ENCODE measurements at regions not wholly inside any gene's neighbourhood (a gene's known extent, or its start where the extent isn't known, plus 50 kb on each side); places are given as distances from the start of the nearest gene placed in this dataset.

DNA sequence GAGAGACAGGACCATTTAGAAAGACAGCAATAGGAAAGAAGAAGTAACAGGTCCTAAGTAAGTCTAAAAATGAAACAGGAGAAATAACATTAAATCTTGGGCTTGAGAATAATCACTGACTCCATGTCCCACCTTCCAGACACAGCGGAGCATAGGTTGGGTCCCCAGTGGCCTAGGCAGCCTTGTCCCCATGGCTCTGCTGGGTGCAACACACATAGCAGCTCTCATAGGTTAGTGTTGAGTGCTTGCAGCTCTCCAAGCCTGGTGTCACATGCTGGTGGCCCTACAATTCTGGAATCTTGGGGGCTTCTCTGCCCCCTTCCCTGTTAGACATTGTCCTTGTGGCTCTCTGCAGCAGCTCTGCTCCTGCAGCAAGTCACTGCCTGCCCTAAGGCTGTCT is 952.8 kb upstream of the ADGRL2 start:
- ChIA-PET POLR2A (ENCODE audit: partially characterized antibody) (no interaction called here), CTCF (ENCODE audit: partially characterized antibody) (no interaction called here)
- no peak overlapping the region for H2AFZ ChIP-seq (ENCODE audit: low read length)
- no peaks in the 10 kb centered on the region for H4K20me1 ChIP-seq (replicated peaks in 1 of 2; ENCODE audit: control insufficient read depth in 1 of 2, insufficient read depth in 2 of 2, low read length in 2 of 2)
- no peak overlapping the region for H2BK12ac ChIP-seq (ENCODE audit: low read depth, low read length)
- no peak overlapping the region for H3K4me2 ChIP-seq (ENCODE audit: insufficient read depth in 1 of 2, low read depth in 2 of 2, low read length in 2 of 2)
- no peak for FAIRE-seq
- H3K4ac ChIP-seq (replicated peaks; ENCODE audit: insufficient read length, low read depth, low read length): no peak overlapping the region
- no peak overlapping the region for H3K9ac ChIP-seq (replicated peaks in 1 of 4; ENCODE audit: extremely low read depth in 1 of 4, low read depth in 3 of 4, low read length in 3 of 4)
- no peaks in the 10 kb centered on the region for H3K27me3 ChIP-seq (replicated peaks in 1 of 4; ENCODE audit: control insufficient read depth in 3 of 4, extremely low read depth in 1 of 4, insufficient read depth in 3 of 4, low read length in 3 of 4)
- H3K9me3 ChIP-seq (ENCODE audit: insufficient read depth in 2 of 2, low read depth in 1 of 2, low read length in 1 of 2): no peaks in the 10 kb centered on the region
- no peak overlapping the region for H3K14ac ChIP-seq (ENCODE audit: insufficient read length)
- no peak for DNase-seq (ENCODE audit: low read depth in 1 of 2, low spot score in 2 of 2)
- no peak overlapping the region for H2BK5ac ChIP-seq (ENCODE audit: low read depth, low read length)
- no peaks in the 10 kb centered on the region for H3K79me1 ChIP-seq (ENCODE audit: low read depth, low read length)
- peak overlapping the region; percentile 13 for H4K91ac ChIP-seq (replicated peaks; ENCODE audit: insufficient read length, low read length)
- no peak overlapping the region for H3K56ac ChIP-seq (replicated peaks; ENCODE audit: insufficient read length, low read depth, low read length)
- H3K18ac ChIP-seq (ENCODE audit: extremely low read depth, low read length): no peak overlapping the region
- H2AK5ac ChIP-seq (ENCODE audit: low read depth, low read length): no peak overlapping the region
- H3K4me1 ChIP-seq (replicated peaks in 1 of 4; ENCODE audit: control insufficient read depth in 3 of 4, insufficient read depth in 4 of 4, low read length in 3 of 4): no peaks in the 10 kb centered on the region
- H4K5ac ChIP-seq (ENCODE audit: insufficient read length, low read depth, low read length): no peak overlapping the region
- no peak overlapping the region for H3K23ac ChIP-seq (ENCODE audit: insufficient read length)
- H3K36me3 ChIP-seq (ENCODE audit: control insufficient read depth in 2 of 4, insufficient read depth in 4 of 4, low read length in 3 of 4): no peaks in the 10 kb centered on the region
- no peak overlapping the region for H2BK120ac ChIP-seq (replicated peaks; ENCODE audit: low read depth, low read length)
- H2BK15ac ChIP-seq (ENCODE audit: low read length): no peak overlapping the region
- H4K8ac ChIP-seq (ENCODE audit: extremely low read depth, insufficient read depth, low read length): no peak overlapping the region
- WGBS, 2 experiments (ENCODE audit: extremely low coverage in 1 of 2, insufficient coverage in 1 of 2, insufficient read length in 1 of 2, insufficient replicate concordance in 2 of 2, low coverage in 1 of 2, low lambda C conversion rate in 2 of 2, missing lambda C conversion rate in 1 of 2): 93% methylated on average over 1 of the region's 1 CpG; no CpG with 5 or more reads in 1 of the 2 experiments
- H3K27ac ChIP-seq (ENCODE audit: low read depth, low read length): no peak overlapping the region
- H3K79me2 ChIP-seq (ENCODE audit: control insufficient read depth in 1 of 2, insufficient read depth in 2 of 2, low read length in 2 of 2): no peaks in the 10 kb centered on the region
- H3K4me3 ChIP-seq (ENCODE audit: extremely low read depth in 1 of 4, insufficient read depth in 2 of 4, low read depth in 3 of 4, low read length in 4 of 4): no peak overlapping the region
- no peak overlapping the region for H2BK20ac ChIP-seq (ENCODE audit: low read length)
- no peaks in the 10 kb centered on the region for H3K23me2 ChIP-seq (ENCODE audit: low read depth, low read length)
- no peak for TF ChIP-seq BACH1 (IDR thresholded peaks at IDR 0.05; ENCODE audit: low read length)
- TF ChIP-seq FOSL1 (IDR thresholded peaks at IDR 0.05; ENCODE audit: insufficient read depth, low read depth, low read length): no peak
- no peak for TF ChIP-seq SRF (IDR thresholded peaks at IDR 0.05; ENCODE audit: low read depth, low read length)
- no peak for TF ChIP-seq KDM5A (IDR thresholded peaks at IDR 0.05; ENCODE audit: low read length)
- no peak for TF ChIP-seq EP300 (IDR thresholded peaks at IDR 0.05; ENCODE audit: borderline replicate concordance in 1 of 2, low read depth in 2 of 2, low read length in 2 of 2)
- no peak for TF ChIP-seq YY1 (IDR thresholded peaks at IDR 0.05; ENCODE audit: low read depth, low read length)
- TF ChIP-seq, protein P1, sequence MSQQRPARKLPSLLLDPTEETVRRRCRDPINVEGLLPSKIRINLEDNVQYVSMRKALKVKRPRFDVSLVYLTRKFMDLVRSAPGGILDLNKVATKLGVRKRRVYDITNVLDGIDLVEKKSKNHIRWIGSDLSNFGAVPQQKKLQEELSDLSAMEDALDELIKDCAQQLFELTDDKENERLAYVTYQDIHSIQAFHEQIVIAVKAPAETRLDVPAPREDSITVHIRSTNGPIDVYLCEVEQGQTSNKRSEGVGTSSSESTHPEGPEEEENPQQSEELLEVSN (IDR thresholded peaks at IDR 0.05): no peak
- TF ChIP-seq POLR2A (IDR thresholded peaks at IDR 0.05; ENCODE audit: control extremely low read depth in 1 of 2, low read depth in 2 of 2, low read length in 2 of 2): no peak
- no peak for TF ChIP-seq POLR2AphosphoS5 (IDR thresholded peaks at IDR 0.05; ENCODE audit: low read depth, low read length)
- TF ChIP-seq SUZ12 (IDR thresholded peaks at IDR 0.05; ENCODE audit: low read length): no peak
- TF ChIP-seq SIN3A (conservative IDR thresholded peaks at IDR 0.05 in 1 of 2, IDR thresholded peaks at IDR 0.05 in 1 of 2; ENCODE audit: low read depth in 1 of 2, low read length in 2 of 2): no peak
- no peak for TF ChIP-seq BRCA1 (IDR thresholded peaks at IDR 0.05; ENCODE audit: low read depth, low read length)

All from H1 (cell line).